Testis (tissue), 2 donors: ENCODE measurements at regions not wholly inside any gene's neighbourhood (a gene's known extent, or its start where the extent isn't known, plus 50 kb on each side); places are given as distances from the start of the nearest gene placed in this dataset.

ENCODE experiments used
- CTCF ChIP-seq, 3 experiments: fragments of 450-650 bp in 2 of 3; fragments of 200-600 bp in 1 of 3; sonication (generic) in 1 of 3; IDR thresholded peaks; one replicate each; pipeline ENCODE4 v1.5.1; 2016 to 2019; ENCODE audit warnings: antibody characterized with exemption in 3 of 3, mild to moderate bottlenecking in 2 of 3, moderate library complexity in 1 of 3
- POLR2A ChIP-seq: fragments of 450-650 bp; IDR thresholded peaks from one replicate; pipeline ENCODE4 v1.6.1; 2017; ENCODE audit warnings: antibody characterized with exemption, mild to moderate bottlenecking, moderate library complexity

GRCh38 chr7:56609852-56610355 lies 493.7 kb upstream of the NUPR2 start:
- TF ChIP-seq CTCF (IDR thresholded peaks at IDR 0.05) = no peak
- no peak for TF ChIP-seq POLR2A
